SHP77 (cell line): ENCODE measurements at regions not wholly inside any gene's neighbourhood (a gene's known extent, or its start where the extent isn't known, plus 50 kb on each side); places are given as distances from the start of the nearest gene placed in this dataset.

ENCODE experiments used
- DNase-seq, 2 experiments: peaks; one replicate each; lab custom pipeline; 2025; lab: John Stamatoyannopoulos, UW

DNA sequence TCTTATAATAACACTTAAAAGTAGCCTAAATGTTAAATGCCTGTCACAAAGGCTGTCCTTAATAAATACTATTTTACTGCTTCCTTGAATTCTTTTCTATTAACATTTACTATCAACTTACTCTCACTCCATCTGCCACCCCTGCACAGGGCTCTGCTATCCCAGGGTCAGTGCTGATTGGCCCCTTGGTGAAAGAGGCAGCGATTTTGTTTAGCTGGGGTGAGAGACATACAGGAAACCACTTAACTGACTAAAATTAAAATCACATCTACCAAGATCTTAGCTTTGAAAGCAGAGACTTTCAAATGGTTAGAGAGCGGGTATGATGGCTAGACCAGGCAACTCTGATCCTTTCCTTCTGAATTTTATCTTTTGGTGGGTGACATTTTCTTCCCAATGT lies 149.9 kb upstream of the HTR2A start:
- no peak for DNase-seq

DNA sequence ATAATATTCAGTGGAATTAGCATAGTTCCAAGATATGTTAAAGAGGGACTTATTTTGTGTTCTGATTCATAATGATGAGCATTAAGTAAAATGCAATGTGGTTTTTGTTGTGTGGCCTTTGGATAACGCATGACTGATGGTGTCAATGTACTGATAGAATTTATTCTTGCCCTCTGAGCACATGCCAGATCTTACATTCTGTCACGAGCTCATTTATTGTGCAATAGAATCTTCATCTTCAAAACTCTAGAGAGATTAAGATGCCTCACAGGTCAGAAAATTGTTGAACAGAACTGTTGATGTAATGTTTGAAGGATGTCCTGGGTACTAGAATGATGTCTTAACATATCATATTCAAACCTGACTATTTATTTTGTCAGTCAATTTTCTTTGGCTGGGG lies 148.0 kb upstream of the HTR2A start:
- no peak for DNase-seq

GRCh38 chr13:47039106-47039505 lies 142.3 kb upstream of the HTR2A start:
- no peak for DNase-seq

DNA sequence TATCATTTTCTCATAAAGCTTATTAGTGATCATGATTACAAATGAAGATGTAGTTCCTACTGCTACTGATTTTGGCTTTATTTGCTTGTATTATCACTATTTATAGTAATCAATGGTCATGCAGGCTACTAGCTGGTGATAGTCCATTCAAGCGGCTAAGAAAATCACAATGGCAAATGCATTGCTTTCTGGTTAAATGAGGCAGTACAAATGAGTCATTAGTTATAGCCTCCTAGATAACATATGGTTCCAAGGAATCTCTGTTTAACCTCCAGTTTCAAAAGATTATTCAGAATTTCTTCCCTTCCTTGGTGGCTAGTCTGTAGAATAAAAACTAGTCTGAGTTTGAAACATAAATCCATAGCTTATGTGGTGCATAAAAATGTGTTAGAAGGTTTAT lies 141.3 kb upstream of the HTR2A start:
- no peak for DNase-seq

DNA sequence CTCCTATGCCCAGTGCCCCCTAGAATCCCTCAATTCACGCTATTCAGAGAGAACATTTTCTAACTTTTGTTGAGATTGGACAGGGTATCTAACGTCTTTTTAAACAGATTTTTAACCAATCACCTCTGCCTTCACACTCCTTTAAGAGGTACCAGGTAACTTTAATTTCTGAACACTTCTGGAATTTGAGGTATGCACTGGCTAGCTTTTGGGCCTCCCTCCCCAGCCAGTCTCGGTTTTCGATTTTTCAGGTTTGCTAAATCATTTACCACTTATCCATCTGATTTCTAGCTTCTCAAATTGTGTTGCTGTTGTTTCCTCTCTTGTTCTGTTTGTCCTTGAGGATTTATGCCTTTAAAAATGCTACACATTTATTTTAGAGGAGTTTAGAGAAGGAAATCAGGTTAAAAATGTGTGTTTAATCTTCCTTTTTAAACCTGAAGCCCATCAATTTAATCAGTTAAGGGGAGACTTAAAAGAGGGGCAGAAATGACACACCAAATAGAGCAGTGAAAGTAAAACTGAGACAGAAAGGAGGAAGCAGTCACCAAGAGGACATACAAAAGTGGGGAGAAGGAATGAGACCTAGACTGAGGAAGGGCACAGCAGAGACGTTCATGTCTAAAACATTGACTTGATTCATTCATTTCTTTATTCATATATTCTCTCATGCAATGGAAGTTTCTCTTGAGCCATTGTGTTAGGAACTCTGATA lies 139.6 kb upstream of the HTR2A start:
- DNase-seq = no peak

DNA sequence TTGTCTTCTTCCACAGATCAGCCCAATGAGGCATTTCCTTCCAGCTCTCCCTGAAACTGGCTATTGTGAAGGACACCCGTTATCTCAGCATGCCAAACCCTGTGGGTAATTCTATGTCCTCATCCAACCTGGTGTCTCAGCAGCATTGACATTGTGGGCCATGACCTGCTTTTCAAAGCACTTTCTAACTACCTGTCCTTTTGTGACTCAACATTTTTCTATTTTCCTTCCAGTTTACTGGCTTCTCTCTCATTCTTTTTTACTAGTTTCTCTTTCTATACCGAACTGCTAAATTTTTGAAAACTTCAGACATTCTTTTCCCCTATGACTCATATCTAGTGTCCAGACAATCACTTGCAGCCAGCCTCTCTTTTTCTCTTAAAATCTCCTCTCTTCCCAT lies 136.4 kb upstream of the HTR2A start:
- no peak for DNase-seq

DNA sequence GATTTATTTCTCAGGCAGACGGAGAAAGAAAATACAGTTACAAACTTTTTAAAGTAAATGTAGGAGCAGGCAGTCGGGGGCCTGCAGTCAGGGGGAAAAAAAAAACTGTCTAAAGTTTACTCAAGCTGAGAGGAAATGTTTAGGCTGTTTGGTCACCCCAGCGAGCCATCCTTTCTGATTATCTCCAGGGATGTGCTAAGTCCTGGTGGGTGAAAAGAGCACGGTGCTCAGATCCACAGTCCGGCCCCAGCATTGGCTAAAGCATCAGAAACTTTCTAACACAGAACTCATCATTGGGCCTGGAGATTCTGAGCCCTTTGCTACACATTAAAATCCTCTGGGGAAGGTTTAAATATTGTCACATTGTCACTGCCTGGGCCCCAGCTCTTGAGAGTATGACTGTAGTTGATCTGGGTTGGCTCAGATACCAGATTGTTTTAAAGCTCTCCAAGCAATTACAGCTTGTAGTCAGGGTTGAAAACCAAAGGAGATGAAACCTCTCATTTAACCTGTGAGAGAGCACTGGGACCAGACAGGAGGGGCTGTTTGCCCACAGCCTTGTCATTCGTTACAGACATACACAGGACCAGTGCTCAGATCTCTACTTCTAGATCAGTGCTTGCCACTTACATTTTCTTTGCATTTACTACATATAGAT lies 131.1 kb upstream of the HTR2A start:
- no peak for DNase-seq

DNA sequence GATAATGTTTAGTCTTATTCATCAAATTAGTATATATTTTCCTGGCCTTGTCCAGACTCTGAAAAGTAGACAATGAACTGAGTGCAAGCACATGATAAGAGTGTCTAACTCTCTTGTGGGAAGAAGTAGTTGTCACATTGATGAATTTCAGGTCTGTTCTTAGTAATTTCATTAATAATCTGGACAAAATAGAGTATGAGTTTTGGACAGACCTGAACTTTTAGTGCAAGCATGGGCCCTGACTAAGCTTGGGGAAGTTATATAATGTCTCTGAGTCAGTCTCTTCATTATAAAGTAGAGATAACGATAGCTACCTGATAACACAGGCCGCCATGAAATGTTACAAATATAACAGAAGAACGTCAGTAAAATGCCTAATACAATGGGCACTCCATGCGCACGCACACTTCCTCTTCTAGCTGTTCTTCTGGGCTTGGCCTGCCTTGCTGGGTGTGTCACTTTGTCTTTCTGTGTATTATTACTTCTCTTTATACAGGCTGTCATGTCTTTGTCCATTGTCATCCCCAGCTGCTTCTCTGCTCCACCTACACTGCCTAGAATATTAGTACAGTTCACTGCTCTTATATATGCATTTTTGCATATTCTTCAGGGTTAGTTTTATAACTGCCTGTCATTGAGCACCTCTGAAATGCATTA lies 129.1 kb upstream of the HTR2A start:
- DNase-seq = no peak

- no peak for DNase-seq
Observed at GRCh38 chr13:47019977-47020376, 123.1 kb upstream of the HTR2A start.

GRCh38 chr13:47017476-47017875 lies 120.6 kb upstream of the HTR2A start:
- no peak for DNase-seq

DNA sequence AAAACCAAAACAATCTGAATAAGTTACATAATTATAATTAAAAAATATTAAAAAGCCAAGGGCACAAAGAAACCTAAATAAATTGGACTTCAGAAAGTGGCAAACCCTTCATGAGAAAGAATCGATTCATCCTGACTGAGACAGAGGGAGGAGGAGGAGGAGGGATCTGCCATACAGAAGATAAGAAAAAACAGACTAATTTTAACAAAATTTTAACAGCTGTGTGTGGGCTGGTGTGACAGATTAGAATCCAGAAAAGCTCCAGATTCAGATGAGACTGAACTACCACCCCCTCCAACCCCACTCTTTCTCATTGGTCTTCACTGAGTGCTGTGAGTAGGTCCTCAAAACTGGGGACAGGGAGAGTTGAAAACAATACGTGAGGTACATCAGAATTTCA lies 111.5 kb upstream of the HTR2A start:
- DNase-seq = no peak

GRCh38 chr13:47005756-47006414 lies 109.0 kb upstream of the HTR2A start:
- DNase-seq = no peak

- DNase-seq = no peak
Observed at GRCh38 chr13:47004540-47004939, 107.7 kb upstream of the HTR2A start.

- DNase-seq = no peak
Observed at GRCh38 chr13:47004027-47004426, 107.2 kb upstream of the HTR2A start.

DNA sequence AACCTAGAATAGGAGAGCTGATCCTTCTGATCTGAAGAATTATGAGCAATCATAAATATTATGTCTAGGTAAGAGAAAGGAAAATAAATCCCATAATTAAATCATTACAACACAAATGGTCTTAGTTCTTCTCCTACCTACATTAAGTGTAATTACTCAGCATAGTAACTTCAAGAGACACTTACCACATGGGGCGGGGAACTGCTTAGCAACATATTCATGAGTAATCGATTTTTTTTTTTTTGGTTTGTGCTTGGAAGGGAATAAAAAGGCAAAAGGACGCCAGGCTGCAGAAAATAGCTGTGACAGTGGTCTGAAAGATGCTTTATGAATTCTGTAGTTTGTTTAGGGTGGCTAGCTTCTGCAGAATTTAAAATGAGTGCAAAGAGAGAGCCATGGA lies 103.3 kb upstream of the HTR2A start:
- DNase-seq = no peak

DNA sequence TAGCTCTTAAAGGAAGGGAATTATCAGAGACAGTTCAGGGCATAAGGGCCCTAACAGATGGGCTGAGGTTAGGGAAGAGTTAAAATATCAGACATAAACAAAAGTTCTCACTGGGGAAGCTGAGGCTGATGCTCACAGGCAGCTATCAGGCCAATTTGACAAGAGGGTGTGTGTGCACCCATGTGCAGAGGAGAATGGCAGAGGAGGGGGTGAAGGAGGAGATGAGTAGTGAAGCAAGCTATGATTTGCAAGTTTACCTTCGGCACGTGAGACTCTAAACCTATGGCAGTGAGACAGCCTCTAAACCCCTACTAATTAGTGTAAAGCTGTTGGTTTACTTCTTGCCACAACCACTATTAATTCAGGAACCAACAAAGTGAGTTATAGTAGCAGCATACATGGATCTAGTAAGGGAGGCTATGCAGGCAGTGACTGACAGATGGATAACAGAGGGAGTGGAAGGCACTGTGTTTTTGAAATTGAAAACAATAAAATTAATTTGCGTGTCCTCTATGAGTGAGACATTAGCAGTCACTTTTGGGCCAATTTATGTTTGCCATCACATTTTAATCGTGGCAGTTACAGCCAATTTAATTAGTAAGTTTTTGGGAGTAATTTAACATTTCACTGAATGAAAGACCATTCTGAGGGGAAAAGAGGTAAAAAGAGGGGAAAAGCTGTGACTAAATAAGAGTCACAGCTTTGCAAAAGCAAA lies 99.6 kb upstream of the HTR2A start:
- DNase-seq = no peak

GRCh38 chr13:46995874-46996273 lies 99.0 kb upstream of the HTR2A start:
- no peak for DNase-seq

- no peak for DNase-seq
Observed at GRCh38 chr13:46994492-46994891, 97.6 kb upstream of the HTR2A start.

- DNase-seq = peak in 1 of 2 experiments; percentile 17
Observed at GRCh38 chr13:46992383-46992952, 95.6 kb upstream of the HTR2A start.

- no peak for DNase-seq
Observed at GRCh38 chr13:46983881-46984280, 87.0 kb upstream of the HTR2A start.

- no peak for DNase-seq
Observed at GRCh38 chr13:46982856-46983582, 86.2 kb upstream of the HTR2A start.
